Ishikawa (cell line): ENCODE measurements at regions not wholly inside any gene's neighbourhood (a gene's known extent, or its start where the extent isn't known, plus 50 kb on each side); places are given as distances from the start of the nearest gene placed in this dataset.

Source experiments
- CEBPB ChIP-seq: IDR thresholded peaks from 2 replicates; pipeline ENCODE4 v1.6.1; 2012
- EGR1 ChIP-seq: IDR thresholded peaks from 2 replicates; pipeline ENCODE4 v1.6.1; 2012
- EP300 ChIP-seq: IDR thresholded peaks from 2 replicates; pipeline ENCODE4 v1.6.1; 2012; ENCODE audit warnings: borderline replicate concordance
- FOXM1 ChIP-seq: IDR thresholded peaks from 2 replicates; pipeline ENCODE4 v1.6.1; 2012; ENCODE audit warnings: low read depth, borderline replicate concordance
- NFIC ChIP-seq: IDR thresholded peaks from 2 replicates; pipeline ENCODE4 v1.6.1; 2012
- RAD21 ChIP-seq: IDR thresholded peaks from 2 replicates; pipeline ENCODE4 v1.6.1; 2012; ENCODE audit warnings: low read depth
- TAF1 ChIP-seq: IDR thresholded peaks from 2 replicates; pipeline ENCODE4 v1.6.1; 2012; ENCODE audit warnings: low read depth, mild to moderate bottlenecking
- TEAD4 ChIP-seq: IDR thresholded peaks from 2 replicates; pipeline ENCODE4 v1.6.1; 2012
- YY1 ChIP-seq: IDR thresholded peaks from 2 replicates; pipeline ENCODE4 v1.6.1; 2012; ENCODE audit warnings: low read depth
- ZBTB7A ChIP-seq: IDR thresholded peaks from 2 replicates; pipeline ENCODE4 v1.6.1; 2012; ENCODE audit warnings: low read depth
- TF ChIP-seq, protein P1 (sequence below): IDR thresholded peaks from 2 replicates; pipeline ENCODE4 v1.6.1; 2012
- TF ChIP-seq, protein P2 (sequence below): IDR thresholded peaks from 2 replicates; pipeline ENCODE4 v1.6.1; 2012
- TF ChIP-seq, protein P3 (sequence below): IDR thresholded peaks from 2 replicates; pipeline ENCODE4 v1.6.1; 2012; ENCODE audit warnings: low read depth, mild to moderate bottlenecking

DNA sequence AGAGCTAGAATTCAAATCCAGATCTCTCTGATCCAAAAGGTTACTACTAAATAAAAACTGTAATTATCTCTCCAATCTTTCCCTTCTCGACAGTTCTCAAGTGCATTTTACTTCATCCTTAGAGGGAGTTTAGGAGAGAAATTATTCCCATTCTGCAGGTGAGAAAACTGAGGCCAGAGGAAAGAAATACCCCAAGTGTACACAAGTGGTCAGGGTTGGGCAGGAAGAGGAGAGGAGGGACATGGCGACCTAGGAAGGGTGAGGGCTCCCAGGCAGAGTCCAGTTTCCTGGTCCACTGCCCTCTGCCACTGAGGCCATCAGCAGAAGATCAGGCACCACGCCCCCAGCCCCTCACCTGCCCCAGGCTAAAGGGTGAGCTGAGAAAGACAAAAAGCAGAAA is 127.1 kb upstream of the RUNX3 start:
- TF ChIP-seq TEAD4 = no peak
- TF ChIP-seq FOXM1 = no peak
- TF ChIP-seq ZBTB7A = no peak
- no peak for TF ChIP-seq EP300
- no peak for TF ChIP-seq CEBPB
- TF ChIP-seq, protein P1, sequence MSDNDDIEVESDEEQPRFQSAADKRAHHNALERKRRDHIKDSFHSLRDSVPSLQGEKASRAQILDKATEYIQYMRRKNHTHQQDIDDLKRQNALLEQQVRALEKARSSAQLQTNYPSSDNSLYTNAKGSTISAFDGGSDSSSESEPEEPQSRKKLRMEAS = no peak
- TF ChIP-seq YY1 = no peak
- no peak for TF ChIP-seq NFIC
- no peak for TF ChIP-seq TAF1
- TF ChIP-seq, protein P2, sequence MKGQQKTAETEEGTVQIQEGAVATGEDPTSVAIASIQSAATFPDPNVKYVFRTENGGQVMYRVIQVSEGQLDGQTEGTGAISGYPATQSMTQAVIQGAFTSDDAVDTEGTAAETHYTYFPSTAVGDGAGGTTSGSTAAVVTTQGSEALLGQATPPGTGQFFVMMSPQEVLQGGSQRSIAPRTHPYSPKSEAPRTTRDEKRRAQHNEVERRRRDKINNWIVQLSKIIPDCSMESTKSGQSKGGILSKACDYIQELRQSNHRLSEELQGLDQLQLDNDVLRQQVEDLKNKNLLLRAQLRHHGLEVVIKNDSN = no peak
- no peak for TF ChIP-seq RAD21
- no peak for TF ChIP-seq EGR1
- TF ChIP-seq, protein P3, sequence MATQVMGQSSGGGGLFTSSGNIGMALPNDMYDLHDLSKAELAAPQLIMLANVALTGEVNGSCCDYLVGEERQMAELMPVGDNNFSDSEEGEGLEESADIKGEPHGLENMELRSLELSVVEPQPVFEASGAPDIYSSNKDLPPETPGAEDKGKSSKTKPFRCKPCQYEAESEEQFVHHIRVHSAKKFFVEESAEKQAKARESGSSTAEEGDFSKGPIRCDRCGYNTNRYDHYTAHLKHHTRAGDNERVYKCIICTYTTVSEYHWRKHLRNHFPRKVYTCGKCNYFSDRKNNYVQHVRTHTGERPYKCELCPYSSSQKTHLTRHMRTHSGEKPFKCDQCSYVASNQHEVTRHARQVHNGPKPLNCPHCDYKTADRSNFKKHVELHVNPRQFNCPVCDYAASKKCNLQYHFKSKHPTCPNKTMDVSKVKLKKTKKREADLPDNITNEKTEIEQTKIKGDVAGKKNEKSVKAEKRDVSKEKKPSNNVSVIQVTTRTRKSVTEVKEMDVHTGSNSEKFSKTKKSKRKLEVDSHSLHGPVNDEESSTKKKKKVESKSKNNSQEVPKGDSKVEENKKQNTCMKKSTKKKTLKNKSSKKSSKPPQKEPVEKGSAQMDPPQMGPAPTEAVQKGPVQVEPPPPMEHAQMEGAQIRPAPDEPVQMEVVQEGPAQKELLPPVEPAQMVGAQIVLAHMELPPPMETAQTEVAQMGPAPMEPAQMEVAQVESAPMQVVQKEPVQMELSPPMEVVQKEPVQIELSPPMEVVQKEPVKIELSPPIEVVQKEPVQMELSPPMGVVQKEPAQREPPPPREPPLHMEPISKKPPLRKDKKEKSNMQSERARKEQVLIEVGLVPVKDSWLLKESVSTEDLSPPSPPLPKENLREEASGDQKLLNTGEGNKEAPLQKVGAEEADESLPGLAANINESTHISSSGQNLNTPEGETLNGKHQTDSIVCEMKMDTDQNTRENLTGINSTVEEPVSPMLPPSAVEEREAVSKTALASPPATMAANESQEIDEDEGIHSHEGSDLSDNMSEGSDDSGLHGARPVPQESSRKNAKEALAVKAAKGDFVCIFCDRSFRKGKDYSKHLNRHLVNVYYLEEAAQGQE = no peak
